NCI-H446 (cell line): ENCODE measurements at regions not wholly inside any gene's neighbourhood (a gene's known extent, or its start where the extent isn't known, plus 50 kb on each side); places are given as distances from the start of the nearest gene placed in this dataset.
"Not testable (repeated sequence)": the region's sequence is repeated elsewhere in the genome, so short reads cannot be mapped to it uniquely, and the experiment has no call there.

Experiments used
- DNase-seq, 2 experiments: peaks; one replicate each; lab custom pipeline; 2025; lab: John Stamatoyannopoulos, UW

- no peak for DNase-seq
These were observed 109.1 kb downstream of the SEPTIN7 start for GRCh38 chr7:35909870-35910357.

GRCh38 chr7:35910621-35911020 is 109.8 kb downstream of the SEPTIN7 start:
- not testable (repeated sequence) for DNase-seq

GRCh38 chr7:35913350-35913749 is 112.5 kb downstream of the SEPTIN7 start:
- not testable (repeated sequence) for DNase-seq

GRCh38 chr7:35914214-35914613 is 113.4 kb downstream of the SEPTIN7 start:
- DNase-seq: not testable (repeated sequence)

- not testable (repeated sequence) for DNase-seq
These were observed 114.5 kb downstream of the SEPTIN7 start for GRCh38 chr7:35915247-35915955.

GRCh38 chr7:35918217-35918616 is 117.4 kb downstream of the SEPTIN7 start:
- DNase-seq: not testable (repeated sequence)

- not testable (repeated sequence) for DNase-seq
These were observed 118.8 kb downstream of the SEPTIN7 start for GRCh38 chr7:35919607-35920006.

GRCh38 chr7:35921338-35921737 is 120.5 kb downstream of the SEPTIN7 start:
- DNase-seq: not testable (repeated sequence)

GRCh38 chr7:35924668-35925067 is 123.8 kb downstream of the SEPTIN7 start:
- DNase-seq: peak in 1 of 2 experiments; percentile 23

- DNase-seq: not testable (repeated sequence)
These were observed 126.1 kb downstream of the SEPTIN7 start for GRCh38 chr7:35926966-35927365.

- DNase-seq: not testable (repeated sequence)
These were observed 130.3 kb downstream of the SEPTIN7 start for GRCh38 chr7:35931134-35931533.

GRCh38 chr7:35931551-35931950 is 130.7 kb downstream of the SEPTIN7 start:
- DNase-seq: not testable (repeated sequence)

GRCh38 chr7:35940695-35941094 is 139.8 kb downstream of the SEPTIN7 start:
- DNase-seq: not testable (repeated sequence)

- not testable (repeated sequence) for DNase-seq
These were observed 144.8 kb downstream of the SEPTIN7 start for GRCh38 chr7:35945621-35946020.

- peak in 1 of 2 experiments; percentile 22 for DNase-seq
These were observed 154.9 kb downstream of the SEPTIN7 start for GRCh38 chr7:35955735-35956134.

- DNase-seq: not testable (repeated sequence)
These were observed 156.1 kb downstream of the SEPTIN7 start for GRCh38 chr7:35956988-35957387.

GRCh38 chr7:35961260-35961659 is 160.4 kb downstream of the SEPTIN7 start:
- not testable (repeated sequence) for DNase-seq

- DNase-seq: not testable (repeated sequence)
These were observed 161.8 kb downstream of the SEPTIN7 start for GRCh38 chr7:35962607-35963006.

GRCh38 chr7:35967366-35968139 is 166.7 kb downstream of the SEPTIN7 start:
- DNase-seq: no peak

GRCh38 chr7:35968140-35968940 is 167.5 kb downstream of the SEPTIN7 start:
- no peak for DNase-seq

GRCh38 chr7:35969066-35969465 is 168.2 kb downstream of the SEPTIN7 start:
- no peak for DNase-seq

- no peak for DNase-seq
These were observed 169.6 kb downstream of the SEPTIN7 start for GRCh38 chr7:35970458-35970857.
